ENCODE measurements at regions not wholly inside any gene's neighbourhood (a gene's known extent, or its start where the extent isn't known, plus 50 kb on each side); places are given as distances from the start of the nearest gene placed in this dataset.

DNA sequence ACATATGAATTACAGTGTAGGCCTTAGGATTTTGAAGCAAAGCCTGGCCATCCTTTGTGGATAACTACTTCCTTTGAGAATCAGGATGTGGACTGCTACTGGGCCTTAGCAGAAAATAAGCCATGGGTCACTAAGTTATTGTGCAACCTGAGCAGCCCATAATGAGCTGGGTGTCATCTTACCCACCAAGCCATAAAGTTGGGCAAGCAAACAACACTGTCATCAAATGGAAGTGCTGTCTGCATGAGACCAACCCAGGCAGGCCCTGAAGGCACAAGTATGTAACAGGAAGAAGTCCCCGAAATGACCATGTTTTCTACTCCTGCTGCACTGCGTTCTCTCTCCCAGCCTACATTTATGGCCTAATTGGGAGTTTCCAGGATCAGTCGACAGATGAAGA lies 205.6 kb upstream of the GGTLC1 start:
- Histone ChIP-seq H3K36me3 (ENCODE audit: control insufficient read depth in 2 of 2, insufficient read depth in 2 of 2, low read length in 2 of 2) (no peaks in the 10 kb centered on the region), H3K9ac (ENCODE audit: low read length in 2 of 2) (no peak overlapping the region), H3K9me3 (ENCODE audit: control insufficient read depth in 2 of 2, low read length in 2 of 2) (peaks cover 0 to 3% of the 10 kb centered on the region in 2 donors), H3K27ac (ENCODE audit: low read length) (no peak overlapping the region), H3K4me1 (ENCODE audit: control insufficient read depth, insufficient read depth, low read length) (no peaks in the 10 kb centered on the region), H3K4me3 (ENCODE audit: low read length in 2 of 2) (no peak overlapping the region), H3K27me3 (ENCODE audit: control insufficient read depth in 1 of 2, insufficient read depth in 2 of 2, low read length in 2 of 2) (no peaks in the 10 kb centered on the region)

DNA sequence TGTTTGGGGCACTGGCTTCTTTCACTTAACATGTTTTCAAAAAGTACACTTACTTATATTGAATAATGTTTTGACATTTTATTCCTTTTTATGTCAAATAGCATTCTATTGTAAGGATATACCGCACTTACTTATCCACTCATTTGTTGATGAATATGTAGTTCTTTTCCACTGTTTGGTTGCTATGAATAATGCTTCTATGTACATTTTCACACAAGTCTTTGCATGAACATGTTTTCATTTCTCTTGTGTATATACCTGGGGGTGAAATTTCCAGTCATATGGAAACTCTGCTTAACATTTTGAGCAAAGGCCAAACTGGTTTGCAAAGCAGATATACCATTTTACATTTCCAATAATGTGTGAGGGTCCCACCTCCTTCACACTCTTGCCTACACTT lies 202.3 kb upstream of the GGTLC1 start:
- Histone ChIP-seq H3K27ac (ENCODE audit: low read length) (no peak overlapping the region), H3K36me3 (ENCODE audit: control insufficient read depth in 2 of 2, insufficient read depth in 2 of 2, low read length in 2 of 2) (no peaks in the 10 kb centered on the region), H3K4me1 (ENCODE audit: control insufficient read depth, insufficient read depth, low read length) (no peaks in the 10 kb centered on the region), H3K4me3 (ENCODE audit: low read length in 2 of 2) (no peak overlapping the region), H3K9ac (ENCODE audit: low read length in 2 of 2) (no peak overlapping the region), H3K27me3 (ENCODE audit: control insufficient read depth in 1 of 2, insufficient read depth in 2 of 2, low read length in 2 of 2) (no peaks in the 10 kb centered on the region), H3K9me3 (ENCODE audit: control insufficient read depth in 2 of 2, low read length in 2 of 2) (peaks cover 0 to 3% of the 10 kb centered on the region in 2 donors)

GRCh38 chr20:24185791-24186190 lies 197.2 kb upstream of the GGTLC1 start:
- no peak overlapping the region for H3K4me3 ChIP-seq (ENCODE audit: low read length in 2 of 2)
- H3K27me3 ChIP-seq (ENCODE audit: control insufficient read depth in 1 of 2, insufficient read depth in 2 of 2, low read length in 2 of 2): no peaks in the 10 kb centered on the region
- no peaks in the 10 kb centered on the region for H3K36me3 ChIP-seq (ENCODE audit: control insufficient read depth in 2 of 2, insufficient read depth in 2 of 2, low read length in 2 of 2)
- H3K4me1 ChIP-seq (ENCODE audit: control insufficient read depth, insufficient read depth, low read length): no peaks in the 10 kb centered on the region
- no peak overlapping the region for H3K9ac ChIP-seq (ENCODE audit: low read length in 2 of 2)
- no peaks in the 10 kb centered on the region for H3K9me3 ChIP-seq (ENCODE audit: control insufficient read depth in 2 of 2, low read length in 2 of 2)
- no peak overlapping the region for H3K27ac ChIP-seq (ENCODE audit: low read length)

- Histone ChIP-seq H3K4me1 (ENCODE audit: control insufficient read depth, insufficient read depth, low read length) (no peaks in the 10 kb centered on the region), H3K9ac (ENCODE audit: low read length in 2 of 2) (no peak overlapping the region), H3K4me3 (ENCODE audit: low read length in 2 of 2) (no peak overlapping the region), H3K36me3 (ENCODE audit: control insufficient read depth in 2 of 2, insufficient read depth in 2 of 2, low read length in 2 of 2) (no peaks in the 10 kb centered on the region), H3K27ac (ENCODE audit: low read length) (no peak overlapping the region), H3K27me3 (ENCODE audit: control insufficient read depth in 1 of 2, insufficient read depth in 2 of 2, low read length in 2 of 2) (no peaks in the 10 kb centered on the region), H3K9me3 (ENCODE audit: control insufficient read depth in 2 of 2, low read length in 2 of 2) (no peaks in the 10 kb centered on the region)
These were observed 192.6 kb upstream of the GGTLC1 start for GRCh38 chr20:24181151-24181550.

DNA sequence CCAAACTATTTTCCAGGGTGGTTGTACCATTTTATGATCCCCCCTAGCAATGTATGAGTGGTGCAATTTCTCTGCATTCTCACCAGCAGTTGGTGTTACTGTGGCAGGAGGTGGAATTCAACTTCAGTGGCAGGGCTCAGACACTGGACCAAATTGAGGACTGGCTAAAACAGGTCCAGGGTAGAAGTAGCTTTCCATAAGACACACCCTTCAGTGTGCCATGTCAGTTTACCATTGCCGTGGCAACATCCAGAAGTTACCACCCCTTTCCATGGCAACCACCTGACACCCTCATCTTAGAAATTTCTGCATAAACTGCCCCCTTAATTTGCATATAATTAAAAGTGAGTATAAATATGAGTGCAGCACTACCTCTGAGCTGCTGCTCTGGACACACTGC lies 180.7 kb upstream of the GGTLC1 start:
- H3K36me3 ChIP-seq (ENCODE audit: control insufficient read depth in 2 of 2, insufficient read depth in 2 of 2, low read length in 2 of 2): no peaks in the 10 kb centered on the region
- no peaks in the 10 kb centered on the region for H3K9me3 ChIP-seq (ENCODE audit: control insufficient read depth in 2 of 2, low read length in 2 of 2)
- no peak overlapping the region for H3K9ac ChIP-seq (ENCODE audit: low read length in 2 of 2)
- H3K4me3 ChIP-seq (ENCODE audit: low read length in 2 of 2): no peak overlapping the region
- H3K27me3 ChIP-seq (ENCODE audit: control insufficient read depth in 1 of 2, insufficient read depth in 2 of 2, low read length in 2 of 2): no peaks in the 10 kb centered on the region
- H3K27ac ChIP-seq (ENCODE audit: low read length): no peak overlapping the region
- H3K4me1 ChIP-seq (ENCODE audit: control insufficient read depth, insufficient read depth, low read length): no peaks in the 10 kb centered on the region

DNA sequence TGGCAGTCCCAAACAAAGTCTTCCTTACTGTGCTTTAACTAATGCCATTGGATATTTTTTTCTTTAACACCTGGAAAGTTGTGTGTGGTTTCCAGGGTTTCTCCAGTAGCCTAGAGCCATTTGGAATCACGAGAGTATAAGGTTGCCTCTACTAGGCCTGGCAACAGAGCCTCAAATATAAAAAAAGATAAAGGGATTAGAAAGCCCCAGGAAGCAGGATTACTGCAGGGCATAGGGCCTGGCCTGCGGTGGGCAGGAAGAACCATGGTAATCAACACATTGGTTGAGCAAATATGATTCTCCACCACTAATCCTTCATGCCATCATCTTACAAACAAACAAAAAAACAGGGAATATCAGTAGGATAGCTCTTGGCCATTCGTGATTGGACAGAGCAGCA lies 177.8 kb upstream of the GGTLC1 start:
- H3K36me3 ChIP-seq (ENCODE audit: control insufficient read depth in 2 of 2, insufficient read depth in 2 of 2, low read length in 2 of 2): no peaks in the 10 kb centered on the region
- H3K9me3 ChIP-seq (ENCODE audit: control insufficient read depth in 2 of 2, low read length in 2 of 2): no peaks in the 10 kb centered on the region
- no peak overlapping the region for H3K4me3 ChIP-seq (ENCODE audit: low read length in 2 of 2)
- no peaks in the 10 kb centered on the region for H3K4me1 ChIP-seq (ENCODE audit: control insufficient read depth, insufficient read depth, low read length)
- H3K27me3 ChIP-seq (ENCODE audit: control insufficient read depth in 1 of 2, insufficient read depth in 2 of 2, low read length in 2 of 2): no peaks in the 10 kb centered on the region
- H3K9ac ChIP-seq (ENCODE audit: low read length in 2 of 2): no peak overlapping the region
- no peak overlapping the region for H3K27ac ChIP-seq (ENCODE audit: low read length)

DNA sequence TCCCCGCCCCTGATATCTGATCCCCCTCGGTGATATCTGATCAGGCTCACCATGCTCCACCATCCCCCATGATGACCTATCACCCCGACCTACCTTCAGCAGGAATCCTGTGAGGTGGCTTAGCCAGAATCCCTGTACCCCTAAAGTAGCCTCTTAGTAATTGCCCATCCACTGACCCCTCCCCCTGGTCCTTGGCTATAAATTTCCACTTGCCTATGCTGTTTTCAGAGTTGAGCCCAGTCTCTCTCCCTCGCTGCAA lies 177.5 kb upstream of the GGTLC1 start:
- H3K4me1 ChIP-seq (ENCODE audit: control insufficient read depth, insufficient read depth, low read length): no peaks in the 10 kb centered on the region
- no peak overlapping the region for H3K4me3 ChIP-seq (ENCODE audit: low read length in 2 of 2)
- no peaks in the 10 kb centered on the region for H3K9me3 ChIP-seq (ENCODE audit: control insufficient read depth in 2 of 2, low read length in 2 of 2)
- no peaks in the 10 kb centered on the region for H3K36me3 ChIP-seq (ENCODE audit: control insufficient read depth in 2 of 2, insufficient read depth in 2 of 2, low read length in 2 of 2)
- no peak overlapping the region for H3K27ac ChIP-seq (ENCODE audit: low read length)
- H3K27me3 ChIP-seq (ENCODE audit: control insufficient read depth in 1 of 2, insufficient read depth in 2 of 2, low read length in 2 of 2): no peaks in the 10 kb centered on the region
- no peak overlapping the region for H3K9ac ChIP-seq (ENCODE audit: low read length in 2 of 2)

DNA sequence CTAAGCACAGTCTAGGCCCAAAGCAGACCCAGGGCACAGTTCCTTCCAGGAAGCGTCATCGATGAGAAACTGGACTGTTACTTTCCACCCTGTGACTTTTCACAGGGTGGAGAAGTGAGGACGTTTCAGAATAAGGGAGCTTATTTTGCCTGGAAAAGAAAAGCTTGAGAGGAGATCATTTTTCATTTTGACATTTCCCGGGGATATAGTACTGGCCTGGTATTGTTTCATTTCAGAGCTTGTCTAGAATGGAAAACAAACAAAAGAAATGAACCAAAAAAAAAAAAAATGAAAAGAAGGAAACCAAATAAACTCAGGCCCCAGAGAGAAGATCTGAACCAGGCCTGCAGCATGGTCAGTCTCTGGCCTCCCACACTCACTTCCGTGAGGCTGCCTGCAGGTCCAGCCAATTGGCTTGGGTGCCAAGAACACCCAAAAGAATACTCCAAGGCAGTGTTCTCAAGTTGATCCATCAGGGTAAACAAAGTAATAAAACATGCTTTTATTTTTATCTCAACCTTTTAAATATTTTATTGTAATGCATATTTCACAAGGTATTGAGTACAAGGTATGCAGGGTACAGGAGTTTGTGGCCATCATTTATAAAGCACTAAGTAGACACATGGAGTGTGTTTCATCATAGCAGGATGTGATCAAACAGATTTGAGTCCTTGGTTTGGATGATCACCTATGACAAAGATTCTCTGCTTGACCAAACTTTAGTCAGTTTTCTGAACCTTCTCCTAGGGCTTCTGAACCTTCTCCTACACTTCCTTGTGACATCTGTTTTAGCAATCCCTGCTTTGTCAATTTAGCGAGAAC lies 176.9 kb upstream of the GGTLC1 start:
- Histone ChIP-seq H3K9me3 (ENCODE audit: control insufficient read depth in 2 of 2, low read length in 2 of 2) (no peaks in the 10 kb centered on the region), H3K36me3 (ENCODE audit: control insufficient read depth in 2 of 2, insufficient read depth in 2 of 2, low read length in 2 of 2) (no peaks in the 10 kb centered on the region), H3K4me1 (ENCODE audit: control insufficient read depth, insufficient read depth, low read length) (no peaks in the 10 kb centered on the region), H3K27ac (ENCODE audit: low read length) (no peak overlapping the region), H3K27me3 (ENCODE audit: control insufficient read depth in 1 of 2, insufficient read depth in 2 of 2, low read length in 2 of 2) (no peaks in the 10 kb centered on the region), H3K4me3 (ENCODE audit: low read length in 2 of 2) (no peak overlapping the region), H3K9ac (ENCODE audit: low read length in 2 of 2) (no peak overlapping the region)

DNA sequence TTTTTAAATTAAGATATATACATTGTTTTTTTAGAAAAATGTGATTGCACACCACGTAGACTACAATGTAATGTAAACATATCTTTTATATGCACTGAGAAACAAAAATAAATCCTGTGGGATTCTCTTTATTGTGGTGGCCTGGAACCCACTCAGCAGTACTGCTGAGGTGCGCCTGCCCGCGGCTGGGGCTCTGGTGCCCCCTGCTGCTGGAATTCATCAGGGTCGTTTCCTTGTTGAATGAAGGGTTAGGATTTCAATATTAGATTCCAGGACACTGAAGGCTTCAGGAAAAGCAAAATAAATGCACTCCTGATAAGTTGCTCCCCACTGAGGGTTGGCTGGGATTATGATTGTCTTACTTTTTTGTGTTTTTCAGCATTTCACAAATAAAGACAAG lies 175.8 kb upstream of the GGTLC1 start:
- Histone ChIP-seq H3K27ac (ENCODE audit: low read length) (no peak overlapping the region), H3K36me3 (ENCODE audit: control insufficient read depth in 2 of 2, insufficient read depth in 2 of 2, low read length in 2 of 2) (no peaks in the 10 kb centered on the region), H3K9me3 (ENCODE audit: control insufficient read depth in 2 of 2, low read length in 2 of 2) (no peaks in the 10 kb centered on the region), H3K9ac (ENCODE audit: low read length in 2 of 2) (no peak overlapping the region), H3K27me3 (ENCODE audit: control insufficient read depth in 1 of 2, insufficient read depth in 2 of 2, low read length in 2 of 2) (peaks cover 0 to 3% of the 10 kb centered on the region in 2 donors), H3K4me1 (ENCODE audit: control insufficient read depth, insufficient read depth, low read length) (no peaks in the 10 kb centered on the region), H3K4me3 (ENCODE audit: low read length in 2 of 2) (no peak overlapping the region)

GRCh38 chr20:24163506-24163905 lies 174.9 kb upstream of the GGTLC1 start:
- peaks cover 0 to 3% of the 10 kb centered on the region in 2 donors for H3K27me3 ChIP-seq (ENCODE audit: control insufficient read depth in 1 of 2, insufficient read depth in 2 of 2, low read length in 2 of 2)

DNA sequence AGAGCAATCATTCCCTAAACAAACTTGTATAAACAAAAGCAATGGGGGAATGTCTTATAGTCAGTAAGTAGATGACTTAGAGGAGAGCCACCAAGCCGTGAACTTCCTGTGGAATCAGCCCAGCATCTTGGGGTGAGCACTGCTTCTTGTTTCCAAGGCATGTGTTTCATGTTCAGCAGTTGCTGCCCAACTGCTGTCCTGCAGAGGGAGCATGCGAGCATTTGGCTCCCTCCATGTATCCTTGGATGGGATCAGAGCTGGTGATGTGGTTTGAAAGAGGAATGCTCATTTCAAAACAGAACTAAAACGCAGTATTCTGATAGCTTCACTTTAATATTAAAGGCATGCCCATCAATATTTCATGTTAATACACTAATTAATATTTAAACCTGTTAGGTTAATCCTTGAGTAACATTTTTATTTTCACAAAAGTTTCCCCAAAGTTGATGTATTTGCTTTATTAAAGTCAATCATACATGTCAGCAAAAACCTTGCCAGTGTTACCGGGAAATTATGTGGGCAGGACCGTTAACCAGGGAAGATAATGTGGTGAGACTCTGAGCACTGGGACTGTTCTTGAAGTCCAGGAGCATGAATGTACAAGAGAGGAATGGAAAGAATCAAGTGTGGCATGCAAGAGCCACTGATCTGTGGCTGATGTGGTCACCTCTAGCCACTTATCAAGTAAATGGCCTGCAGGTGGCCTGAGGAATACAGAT lies 172.1 kb upstream of the GGTLC1 start:
- Histone ChIP-seq H3K27ac (ENCODE audit: low read length) (no peak overlapping the region), H3K9me3 (ENCODE audit: control insufficient read depth in 2 of 2, low read length in 2 of 2) (no peaks in the 10 kb centered on the region), H3K4me3 (ENCODE audit: low read length in 2 of 2) (no peak overlapping the region), H3K9ac (ENCODE audit: low read length in 2 of 2) (no peak overlapping the region), H3K27me3 (ENCODE audit: control insufficient read depth in 1 of 2, insufficient read depth in 2 of 2, low read length in 2 of 2) (peaks cover 0 to 3% of the 10 kb centered on the region in 2 donors), H3K36me3 (ENCODE audit: control insufficient read depth in 2 of 2, insufficient read depth in 2 of 2, low read length in 2 of 2) (no peaks in the 10 kb centered on the region), H3K4me1 (ENCODE audit: control insufficient read depth, insufficient read depth, low read length) (no peaks in the 10 kb centered on the region)

More at GRCh38 chr20:24163506-24163905, 174.9 kb upstream of the GGTLC1 start:
- Histone ChIP-seq H3K27ac (ENCODE audit: low read length) (no peak overlapping the region), H3K9me3 (ENCODE audit: control insufficient read depth in 2 of 2, low read length in 2 of 2) (no peaks in the 10 kb centered on the region), H3K4me1 (ENCODE audit: control insufficient read depth, insufficient read depth, low read length) (no peaks in the 10 kb centered on the region), H3K36me3 (ENCODE audit: control insufficient read depth in 2 of 2, insufficient read depth in 2 of 2, low read length in 2 of 2) (no peaks in the 10 kb centered on the region), H3K4me3 (ENCODE audit: low read length in 2 of 2) (no peak overlapping the region), H3K9ac (ENCODE audit: low read length in 2 of 2) (no peak overlapping the region)
